ENCODE measurements at regions not wholly inside any gene's neighbourhood (a gene's known extent, or its start where the extent isn't known, plus 50 kb on each side); places are given as distances from the start of the nearest gene placed in this dataset.
"Not testable (repeated sequence)": the region's sequence is repeated elsewhere in the genome, so short reads cannot be mapped to it uniquely, and the experiment has no call there.

GRCh38 chr5:121053055-121053985, 589.2 kb downstream of the PRR16 start:
- Histone ChIP-seq H3K9me3 (ENCODE audit: control insufficient read depth, low read length) (no peaks in the 10 kb centered on the region), H3K36me3 (ENCODE audit: control insufficient read depth, insufficient read depth, low read length) (no peaks in the 10 kb centered on the region), H3K27ac (ENCODE audit: insufficient read depth, low read depth, low read length, poor library complexity, severe bottlenecking) (no peak overlapping the region), H3K4me1 (ENCODE audit: control insufficient read depth, insufficient read depth, low read length) (no peaks in the 10 kb centered on the region), H3K27me3 (ENCODE audit: control insufficient read depth, insufficient read depth, low read length, poor library complexity, severe bottlenecking) (no peaks in the 10 kb centered on the region), H3K4me3 (ENCODE audit: insufficient read depth, low read depth, low read length) (no peak overlapping the region)
- 85 to 86% methylated on average over 4 to 5 of the region's 5 CpGs for WGBS, 2 experiments

- no peaks in the 10 kb centered on the region for H3K9me3 ChIP-seq (ENCODE audit: control insufficient read depth, low read length)
- WGBS, 2 experiments: 93 to 97% methylated on average over 1 of the region's 1 CpG
These were observed 591.5 kb downstream of the PRR16 start for GRCh38 chr5:121055586-121055985.

GRCh38 chr5:121064241-121064640, 600.1 kb downstream of the PRR16 start:
- not testable (repeated sequence) for H3K4me3 ChIP-seq (ENCODE audit: insufficient read depth, low read depth, low read length); H3K27me3 ChIP-seq (ENCODE audit: control insufficient read depth, insufficient read depth, low read length, poor library complexity, severe bottlenecking); H3K9me3 ChIP-seq (ENCODE audit: control insufficient read depth, low read length); H3K4me1 ChIP-seq (ENCODE audit: control insufficient read depth, insufficient read depth, low read length); H3K36me3 ChIP-seq (ENCODE audit: control insufficient read depth, insufficient read depth, low read length); H3K27ac ChIP-seq (ENCODE audit: insufficient read depth, low read depth, low read length, poor library complexity, severe bottlenecking)
- 92 to 93% methylated on average over 23 of the region's 23 CpGs for WGBS, 2 experiments

More at GRCh38 chr5:121055586-121055985, 591.5 kb downstream of the PRR16 start:
- H3K27ac ChIP-seq (ENCODE audit: insufficient read depth, low read depth, low read length, poor library complexity, severe bottlenecking): no peak overlapping the region
- H3K4me3 ChIP-seq (ENCODE audit: insufficient read depth, low read depth, low read length): no peak overlapping the region
- H3K36me3 ChIP-seq (ENCODE audit: control insufficient read depth, insufficient read depth, low read length): no peaks in the 10 kb centered on the region
- H3K4me1 ChIP-seq (ENCODE audit: control insufficient read depth, insufficient read depth, low read length): no peaks in the 10 kb centered on the region
- no peaks in the 10 kb centered on the region for H3K27me3 ChIP-seq (ENCODE audit: control insufficient read depth, insufficient read depth, low read length, poor library complexity, severe bottlenecking)

- no peaks in the 10 kb centered on the region for H3K9me3 ChIP-seq (ENCODE audit: control insufficient read depth, low read length)
- H3K27me3 ChIP-seq (ENCODE audit: control insufficient read depth, insufficient read depth, low read length, poor library complexity, severe bottlenecking): no peaks in the 10 kb centered on the region
- no peaks in the 10 kb centered on the region for H3K36me3 ChIP-seq (ENCODE audit: control insufficient read depth, insufficient read depth, low read length)
- WGBS, 2 experiments: 90 to 91% methylated on average over 1 of the region's 2 CpGs
- no peaks in the 10 kb centered on the region for H3K4me1 ChIP-seq (ENCODE audit: control insufficient read depth, insufficient read depth, low read length)
- H3K27ac ChIP-seq (ENCODE audit: insufficient read depth, low read depth, low read length, poor library complexity, severe bottlenecking): no peak overlapping the region
- H3K4me3 ChIP-seq (ENCODE audit: insufficient read depth, low read depth, low read length): no peak overlapping the region
These were observed 622.6 kb downstream of the PRR16 start for GRCh38 chr5:121086671-121087070.

- no peaks in the 10 kb centered on the region for H3K4me1 ChIP-seq (ENCODE audit: control insufficient read depth, insufficient read depth, low read length)
- WGBS, 2 experiments: 90 to 91% methylated on average over 3 of the region's 3 CpGs
- H3K9me3 ChIP-seq (ENCODE audit: control insufficient read depth, low read length): no peaks in the 10 kb centered on the region
- H3K27ac ChIP-seq (ENCODE audit: insufficient read depth, low read depth, low read length, poor library complexity, severe bottlenecking): no peak overlapping the region
- no peak overlapping the region for H3K4me3 ChIP-seq (ENCODE audit: insufficient read depth, low read depth, low read length)
- no peaks in the 10 kb centered on the region for H3K27me3 ChIP-seq (ENCODE audit: control insufficient read depth, insufficient read depth, low read length, poor library complexity, severe bottlenecking)
- no peaks in the 10 kb centered on the region for H3K36me3 ChIP-seq (ENCODE audit: control insufficient read depth, insufficient read depth, low read length)
These were observed 623.5 kb downstream of the PRR16 start for GRCh38 chr5:121087560-121087959.

- Histone ChIP-seq H3K27ac (ENCODE audit: insufficient read depth, low read depth, low read length, poor library complexity, severe bottlenecking) (no peak overlapping the region), H3K27me3 (ENCODE audit: control insufficient read depth, insufficient read depth, low read length, poor library complexity, severe bottlenecking) (no peaks in the 10 kb centered on the region), H3K9me3 (ENCODE audit: control insufficient read depth, low read length) (no peaks in the 10 kb centered on the region), H3K4me1 (ENCODE audit: control insufficient read depth, insufficient read depth, low read length) (no peaks in the 10 kb centered on the region), H3K4me3 (ENCODE audit: insufficient read depth, low read depth, low read length) (no peak overlapping the region), H3K36me3 (ENCODE audit: control insufficient read depth, insufficient read depth, low read length) (no peaks in the 10 kb centered on the region)
- WGBS, 2 experiments: 79 to 86% methylated on average over 2 of the region's 2 CpGs
These were observed 624.2 kb downstream of the PRR16 start for GRCh38 chr5:121088341-121088740.

- Histone ChIP-seq H3K27ac (ENCODE audit: insufficient read depth, low read depth, low read length, poor library complexity, severe bottlenecking) (no peak overlapping the region), H3K27me3 (ENCODE audit: control insufficient read depth, insufficient read depth, low read length, poor library complexity, severe bottlenecking) (no peaks in the 10 kb centered on the region), H3K4me3 (ENCODE audit: insufficient read depth, low read depth, low read length) (no peak overlapping the region), H3K36me3 (ENCODE audit: control insufficient read depth, insufficient read depth, low read length) (no peaks in the 10 kb centered on the region), H3K9me3 (ENCODE audit: control insufficient read depth, low read length) (no peaks in the 10 kb centered on the region), H3K4me1 (ENCODE audit: control insufficient read depth, insufficient read depth, low read length) (no peaks in the 10 kb centered on the region)
- WGBS, 2 experiments: 78 to 95% methylated on average over 2 of the region's 2 CpGs
These were observed 626.7 kb downstream of the PRR16 start for GRCh38 chr5:121090822-121091221.

- H3K9me3 ChIP-seq (ENCODE audit: control insufficient read depth, low read length): no peaks in the 10 kb centered on the region
- no peak overlapping the region for H3K4me3 ChIP-seq (ENCODE audit: insufficient read depth, low read depth, low read length)
- no peaks in the 10 kb centered on the region for H3K4me1 ChIP-seq (ENCODE audit: control insufficient read depth, insufficient read depth, low read length)
- H3K27me3 ChIP-seq (ENCODE audit: control insufficient read depth, insufficient read depth, low read length, poor library complexity, severe bottlenecking): no peaks in the 10 kb centered on the region
- H3K36me3 ChIP-seq (ENCODE audit: control insufficient read depth, insufficient read depth, low read length): no peaks in the 10 kb centered on the region
- no peak overlapping the region for H3K27ac ChIP-seq (ENCODE audit: insufficient read depth, low read depth, low read length, poor library complexity, severe bottlenecking)
These were observed 636.8 kb downstream of the PRR16 start for GRCh38 chr5:121100931-121101330.

GRCh38 chr5:121105921-121106320, 641.8 kb downstream of the PRR16 start:
- Histone ChIP-seq H3K27me3 (ENCODE audit: control insufficient read depth, insufficient read depth, low read length, poor library complexity, severe bottlenecking) (no peaks in the 10 kb centered on the region), H3K4me3 (ENCODE audit: insufficient read depth, low read depth, low read length) (no peak overlapping the region), H3K36me3 (ENCODE audit: control insufficient read depth, insufficient read depth, low read length) (no peaks in the 10 kb centered on the region), H3K9me3 (ENCODE audit: control insufficient read depth, low read length) (no peaks in the 10 kb centered on the region), H3K27ac (ENCODE audit: insufficient read depth, low read depth, low read length, poor library complexity, severe bottlenecking) (no peak overlapping the region), H3K4me1 (ENCODE audit: control insufficient read depth, insufficient read depth, low read length) (no peaks in the 10 kb centered on the region)
- WGBS, 2 experiments: no CpG with 5 or more reads among the region's 2 CpGs

GRCh38 chr5:121106721-121107690, 642.9 kb downstream of the PRR16 start:
- H3K4me3 ChIP-seq (ENCODE audit: insufficient read depth, low read depth, low read length); H3K36me3 ChIP-seq (ENCODE audit: control insufficient read depth, insufficient read depth, low read length); H3K9me3 ChIP-seq (ENCODE audit: control insufficient read depth, low read length); H3K27ac ChIP-seq (ENCODE audit: insufficient read depth, low read depth, low read length, poor library complexity, severe bottlenecking); H3K27me3 ChIP-seq (ENCODE audit: control insufficient read depth, insufficient read depth, low read length, poor library complexity, severe bottlenecking); H3K4me1 ChIP-seq (ENCODE audit: control insufficient read depth, insufficient read depth, low read length): not testable (repeated sequence)
- WGBS, 2 experiments: 95% methylated on average over 33 of the region's 33 CpGs

All from ectodermal cell (in vitro differentiated cells).